ENCODE measurements at regions not wholly inside any gene's neighbourhood (a gene's known extent, or its start where the extent isn't known, plus 50 kb on each side); places are given as distances from the start of the nearest gene placed in this dataset.

- DNase-seq: no peak
Observed at GRCh38 chr5:158142156-158142555, 283.2 kb upstream of the CLINT1 start.

GRCh38 chr5:158140120-158140731 lies 281.3 kb upstream of the CLINT1 start:
- DNase-seq: no peak

GRCh38 chr5:158139161-158139560 lies 280.2 kb upstream of the CLINT1 start:
- DNase-seq: no peak

- DNase-seq: no peak
Observed at GRCh38 chr5:158135682-158136179, 276.8 kb upstream of the CLINT1 start.

GRCh38 chr5:158133369-158133768 lies 274.4 kb upstream of the CLINT1 start:
- DNase-seq: no peak

GRCh38 chr5:158127536-158127935 lies 268.6 kb upstream of the CLINT1 start:
- no peak for DNase-seq

GRCh38 chr5:158126442-158127405 lies 267.8 kb upstream of the CLINT1 start:
- DNase-seq: no peak

GRCh38 chr5:158124606-158125316 lies 265.8 kb upstream of the CLINT1 start:
- no peak for DNase-seq

- no peak for DNase-seq
Observed at GRCh38 chr5:158123595-158123994, 264.6 kb upstream of the CLINT1 start.

- no peak for DNase-seq
Observed at GRCh38 chr5:158121678-158122077, 262.7 kb upstream of the CLINT1 start.

GRCh38 chr5:158120760-158121159 lies 261.8 kb upstream of the CLINT1 start:
- DNase-seq: no peak

GRCh38 chr5:158119961-158120723 lies 261.2 kb upstream of the CLINT1 start:
- no peak for DNase-seq

GRCh38 chr5:158117467-158118160 lies 258.7 kb upstream of the CLINT1 start:
- DNase-seq: no peak

- DNase-seq: no peak
Observed at GRCh38 chr5:158116965-158117364, 258.0 kb upstream of the CLINT1 start.

- no peak for DNase-seq
Observed at GRCh38 chr5:158115468-158115867, 256.5 kb upstream of the CLINT1 start.

GRCh38 chr5:158108177-158108576 lies 249.2 kb upstream of the CLINT1 start:
- no peak for DNase-seq

GRCh38 chr5:158100373-158100888 lies 241.5 kb upstream of the CLINT1 start:
- no peak for DNase-seq

- no peak for DNase-seq
Observed at GRCh38 chr5:158099571-158100105, 240.7 kb upstream of the CLINT1 start.

GRCh38 chr5:158096835-158097234 lies 237.9 kb upstream of the CLINT1 start:
- DNase-seq: no peak

GRCh38 chr5:158086856-158087255 lies 227.9 kb upstream of the CLINT1 start:
- no peak for DNase-seq

GRCh38 chr5:158084292-158084691 lies 225.3 kb upstream of the CLINT1 start:
- DNase-seq: no peak
